Stomach (tissue), 4 donors: ENCODE measurements at regions not wholly inside any gene's neighbourhood (a gene's known extent, or its start where the extent isn't known, plus 50 kb on each side); places are given as distances from the start of the nearest gene placed in this dataset.

ENCODE experiments used
- EP300 ChIP-seq: sonication (generic); formaldehyde crosslinking; IDR thresholded peaks from one replicate; pipeline ENCODE4 v1.6.1; 2017; ENCODE audit warnings: antibody characterized with exemption
- POLR2A ChIP-seq, 4 donors: fragments of 450-650 bp; IDR thresholded peaks; one replicate each; pipeline ENCODE4 v1.6.1; 2016; ENCODE audit warnings: antibody characterized with exemption in 4 of 4, control low read depth in 2 of 4, mild to moderate bottlenecking in 1 of 4, moderate library complexity in 1 of 4
- POLR2AphosphoS5 ChIP-seq, 3 donors: sonication (generic); formaldehyde crosslinking; IDR thresholded peaks; one replicate each; pipeline ENCODE4 v1.6.1; 2016; ENCODE audit warnings: antibody characterized with exemption in 3 of 3
- TF ChIP-seq, protein P1 (sequence below), 7 experiments: fragments of 450-650 bp in 4 of 7; fragments of 200-600 bp in 3 of 7; sonication (generic) in 3 of 7; IDR thresholded peaks; one replicate each; pipeline ENCODE4 v1.5.1; 2016 to 2019; ENCODE audit warnings: antibody characterized with exemption in 7 of 7, control low read depth in 2 of 7, mild to moderate bottlenecking in 1 of 7

DNA sequence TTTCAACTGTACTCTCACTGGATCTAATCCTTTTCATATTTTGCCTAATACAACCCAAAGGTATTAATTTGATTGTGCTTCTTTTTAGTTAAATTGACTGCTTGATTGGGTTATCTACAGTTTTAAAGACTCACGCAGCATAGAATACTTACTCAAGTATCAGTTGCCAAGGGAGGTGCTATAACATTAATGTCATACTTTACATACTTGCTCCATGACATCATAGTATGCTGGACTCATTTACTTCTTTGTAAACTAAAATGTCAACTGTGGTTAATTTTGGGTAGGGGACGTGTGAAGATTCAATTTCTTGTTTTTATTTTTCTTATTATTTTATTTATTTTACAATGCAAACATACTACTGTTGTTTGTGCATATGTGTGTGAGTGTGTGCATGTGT lies 716.2 kb upstream of the VRK2 start:
- TF ChIP-seq, protein P1, sequence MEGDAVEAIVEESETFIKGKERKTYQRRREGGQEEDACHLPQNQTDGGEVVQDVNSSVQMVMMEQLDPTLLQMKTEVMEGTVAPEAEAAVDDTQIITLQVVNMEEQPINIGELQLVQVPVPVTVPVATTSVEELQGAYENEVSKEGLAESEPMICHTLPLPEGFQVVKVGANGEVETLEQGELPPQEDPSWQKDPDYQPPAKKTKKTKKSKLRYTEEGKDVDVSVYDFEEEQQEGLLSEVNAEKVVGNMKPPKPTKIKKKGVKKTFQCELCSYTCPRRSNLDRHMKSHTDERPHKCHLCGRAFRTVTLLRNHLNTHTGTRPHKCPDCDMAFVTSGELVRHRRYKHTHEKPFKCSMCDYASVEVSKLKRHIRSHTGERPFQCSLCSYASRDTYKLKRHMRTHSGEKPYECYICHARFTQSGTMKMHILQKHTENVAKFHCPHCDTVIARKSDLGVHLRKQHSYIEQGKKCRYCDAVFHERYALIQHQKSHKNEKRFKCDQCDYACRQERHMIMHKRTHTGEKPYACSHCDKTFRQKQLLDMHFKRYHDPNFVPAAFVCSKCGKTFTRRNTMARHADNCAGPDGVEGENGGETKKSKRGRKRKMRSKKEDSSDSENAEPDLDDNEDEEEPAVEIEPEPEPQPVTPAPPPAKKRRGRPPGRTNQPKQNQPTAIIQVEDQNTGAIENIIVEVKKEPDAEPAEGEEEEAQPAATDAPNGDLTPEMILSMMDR (IDR thresholded peaks at IDR 0.05), result no peak
- TF ChIP-seq POLR2A (IDR thresholded peaks at IDR 0.05), result no peak
- no peak for TF ChIP-seq EP300
- no peak for TF ChIP-seq POLR2AphosphoS5 (IDR thresholded peaks at IDR 0.05)
